ENCODE measurements at regions not wholly inside any gene's neighbourhood (a gene's known extent, or its start where the extent isn't known, plus 50 kb on each side); places are given as distances from the start of the nearest gene placed in this dataset.

DNA sequence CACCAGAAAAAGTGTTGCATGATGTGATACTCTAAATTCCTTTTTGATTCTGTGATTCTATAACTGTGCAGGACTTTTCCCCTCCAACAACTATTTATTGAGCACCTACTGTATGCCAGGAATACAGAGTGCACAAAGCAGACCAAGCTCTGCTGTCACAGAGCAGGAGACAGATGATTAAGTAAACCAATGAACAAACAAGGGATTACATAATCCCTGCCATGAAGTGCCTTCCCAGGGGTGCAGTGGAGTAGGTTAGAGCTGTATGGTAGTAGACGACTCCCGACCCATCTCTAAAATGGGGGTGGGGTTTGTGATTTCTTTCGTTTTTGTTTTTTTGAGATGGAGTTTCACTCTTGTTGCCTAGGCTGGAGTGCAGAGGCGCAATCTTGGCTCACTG, 213.9 kb downstream of the TBX5 start:
- H3K9me3 Mint-ChIP-seq = peaks cover 14 to 23% (median 18%) of the 10 kb centered on the region in 3 donors

DNA sequence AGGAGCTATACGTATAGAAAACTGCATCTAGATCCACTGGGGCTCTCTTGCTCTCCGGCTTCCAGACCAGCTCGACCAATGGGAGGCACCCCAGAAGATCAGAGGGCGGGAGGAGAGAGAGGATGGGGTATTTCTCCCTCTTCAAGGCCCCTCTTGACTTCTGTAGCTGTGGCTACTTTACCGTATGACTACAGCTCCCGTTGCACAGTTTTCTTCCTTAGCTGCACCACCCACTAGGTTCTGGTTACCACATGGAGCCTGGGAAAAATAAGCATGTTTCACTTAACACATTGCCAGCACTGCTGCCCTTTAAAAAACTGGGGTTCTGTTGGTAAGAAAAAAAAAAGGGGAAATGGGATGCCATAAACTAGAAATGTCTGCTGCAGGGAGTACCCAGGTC, 214.4 kb downstream of the TBX5 start:
- no CpG with 5 or more reads among the region's 6 CpGs for WGBS (ENCODE audit: insufficient coverage)
- H3K4me3 Mint-ChIP-seq = no peak overlapping the region
- no peaks in the 10 kb centered on the region for H3K4me1 Mint-ChIP-seq
- H3K4me3 ChIP-seq (ENCODE audit: control insufficient read depth in 1 of 2, extremely low read depth in 1 of 2, low read length in 1 of 2) = no peak overlapping the region
- peaks cover 2 to 3% of the 10 kb centered on the region in 2 experiments for H3K27me3 ChIP-seq (replicated peaks in 1 of 2; ENCODE audit: control insufficient read depth in 2 of 2, extremely low read depth in 1 of 2, insufficient read depth in 2 of 2, low read length in 1 of 2)
- no peaks in the 10 kb centered on the region for H3K9me3 ChIP-seq
- CTCF ChIA-PET = no interaction called here
- no peaks in the 10 kb centered on the region for H3K36me3 Mint-ChIP-seq
- no peaks in the 10 kb centered on the region for H3K36me3 ChIP-seq (ENCODE audit: control insufficient read depth in 2 of 2, extremely low read depth in 1 of 2, insufficient read depth in 1 of 2, low read length in 1 of 2)
- POLR2A ChIA-PET = no interaction called here
- H3K9me3 Mint-ChIP-seq = peaks cover 13 to 18% (median 18%) of the 10 kb centered on the region in 3 donors
- H3K27ac ChIP-seq (ENCODE audit: low read length) = no peak overlapping the region
- H3K27me3 Mint-ChIP-seq = peaks cover 2 to 23% of the 10 kb centered on the region in 2 donors
- no peaks in the 10 kb centered on the region for H3K4me1 ChIP-seq (ENCODE audit: control insufficient read depth in 1 of 2, extremely low read depth in 1 of 2, insufficient read depth in 2 of 2, low read length in 2 of 2)
- DNase-seq (no peak), ATAC-seq (replicated peaks in 1 of 4) (no peak)
- H3K27ac Mint-ChIP-seq = no peak overlapping the region

More for the DNA sequence above, 213.9 kb downstream of the TBX5 start:
- no peaks in the 10 kb centered on the region for H3K36me3 ChIP-seq (ENCODE audit: control insufficient read depth in 2 of 2, extremely low read depth in 1 of 2, insufficient read depth in 1 of 2, low read length in 1 of 2)
- no peak overlapping the region for H3K27ac ChIP-seq (ENCODE audit: low read length)
- peaks cover 2 to 23% of the 10 kb centered on the region in 2 donors for H3K27me3 Mint-ChIP-seq
- DNase-seq = no peak
- H3K4me3 Mint-ChIP-seq = no peak overlapping the region
- H3K27me3 ChIP-seq (replicated peaks in 1 of 2; ENCODE audit: control insufficient read depth in 2 of 2, extremely low read depth in 1 of 2, insufficient read depth in 2 of 2, low read length in 1 of 2) = no peaks in the 10 kb centered on the region
- CTCF ChIA-PET = no interaction called here
- no peaks in the 10 kb centered on the region for H3K4me1 Mint-ChIP-seq
- no peak overlapping the region for H3K27ac Mint-ChIP-seq
- no peak for ATAC-seq (replicated peaks in 1 of 4)
- POLR2A ChIA-PET = no interaction called here
- WGBS (ENCODE audit: insufficient coverage) = 60% methylated on average over 1 of the region's 4 CpGs
- no peak overlapping the region for H3K4me3 ChIP-seq (ENCODE audit: control insufficient read depth in 1 of 2, extremely low read depth in 1 of 2, low read length in 1 of 2)
- H3K36me3 Mint-ChIP-seq = no peaks in the 10 kb centered on the region
- H3K4me1 ChIP-seq (ENCODE audit: control insufficient read depth in 1 of 2, extremely low read depth in 1 of 2, insufficient read depth in 2 of 2, low read length in 2 of 2) = no peaks in the 10 kb centered on the region
- H3K9me3 ChIP-seq = no peaks in the 10 kb centered on the region

DNA sequence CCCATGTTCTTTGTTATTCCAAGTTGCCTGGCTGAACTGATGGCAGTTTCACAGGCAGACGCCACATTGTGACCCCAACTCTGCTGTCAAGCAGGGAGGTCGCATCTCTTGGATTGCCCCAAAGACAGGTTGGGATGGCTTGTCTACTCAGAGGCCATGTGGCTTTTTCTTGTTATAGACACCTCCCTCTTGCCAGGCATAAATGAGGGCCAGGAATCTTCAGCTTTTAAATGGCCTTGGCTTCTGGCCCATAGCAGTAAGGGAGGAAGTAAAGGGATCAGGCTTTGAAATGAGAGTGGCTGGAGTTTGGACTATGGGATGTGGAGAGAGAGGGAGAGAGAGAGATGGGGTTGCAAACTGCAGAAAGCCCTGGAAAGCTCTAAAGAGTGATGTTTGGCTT, 215.0 kb downstream of the TBX5 start:
- H3K36me3 Mint-ChIP-seq = no peaks in the 10 kb centered on the region

DNA sequence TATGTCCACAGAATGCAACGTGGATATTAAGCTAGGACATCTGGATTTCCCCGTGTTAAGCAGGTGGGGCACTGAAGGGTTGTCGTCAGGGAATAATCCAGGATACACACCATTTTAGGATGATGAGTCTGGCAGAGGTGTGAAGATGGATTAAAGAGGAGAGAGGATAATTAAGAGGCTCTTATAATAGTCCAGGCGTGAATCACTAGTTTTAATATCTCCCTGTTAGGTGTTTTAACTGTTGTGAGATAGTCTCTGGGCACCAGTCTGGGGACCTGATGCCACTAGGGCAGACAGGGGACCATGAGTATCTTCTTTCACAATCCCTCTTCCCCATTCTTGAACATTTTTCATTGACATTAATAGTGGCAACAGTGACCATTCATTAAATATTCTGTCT, 216.7 kb downstream of the TBX5 start:
- ChIA-PET POLR2A (no interaction called here), CTCF (no interaction called here)
- Mint-ChIP-seq H3K4me3 (no peak overlapping the region), H3K27me3 (peaks cover 3 to 30% of the 10 kb centered on the region in 2 donors), H3K9me3 (peaks cover 9 to 18% (median 17%) of the 10 kb centered on the region in 3 donors), H3K4me1 (no peaks in the 10 kb centered on the region), H3K36me3 (no peaks in the 10 kb centered on the region), H3K27ac (no peak overlapping the region)
- ATAC-seq (replicated peaks in 1 of 4) (no peak), DNase-seq (no peak)
- Histone ChIP-seq H3K27ac (ENCODE audit: low read length) (no peak overlapping the region), H3K9me3 (no peaks in the 10 kb centered on the region), H3K27me3 (replicated peaks in 1 of 2; ENCODE audit: control insufficient read depth in 2 of 2, extremely low read depth in 1 of 2, insufficient read depth in 2 of 2, low read length in 1 of 2) (peaks cover 2 to 5% of the 10 kb centered on the region in 2 experiments), H3K36me3 (ENCODE audit: control insufficient read depth in 2 of 2, extremely low read depth in 1 of 2, insufficient read depth in 1 of 2, low read length in 1 of 2) (no peaks in the 10 kb centered on the region), H3K4me3 (ENCODE audit: control insufficient read depth in 1 of 2, extremely low read depth in 1 of 2, low read length in 1 of 2) (no peak overlapping the region), H3K4me1 (ENCODE audit: control insufficient read depth in 1 of 2, extremely low read depth in 1 of 2, insufficient read depth in 2 of 2, low read length in 2 of 2) (no peaks in the 10 kb centered on the region)
- WGBS (ENCODE audit: insufficient coverage) = 71% methylated on average over 4 of the region's 4 CpGs

More for the DNA sequence above, 215.0 kb downstream of the TBX5 start:
- Mint-ChIP-seq H3K27me3 (peaks cover 3 to 27% of the 10 kb centered on the region in 2 donors), H3K4me1 (no peaks in the 10 kb centered on the region), H3K4me3 (no peak overlapping the region), H3K9me3 (peaks cover 9 to 18% (median 17%) of the 10 kb centered on the region in 3 donors), H3K27ac (no peak overlapping the region)
- Histone ChIP-seq H3K4me3 (ENCODE audit: control insufficient read depth in 1 of 2, extremely low read depth in 1 of 2, low read length in 1 of 2) (no peak overlapping the region), H3K36me3 (ENCODE audit: control insufficient read depth in 2 of 2, extremely low read depth in 1 of 2, insufficient read depth in 1 of 2, low read length in 1 of 2) (no peaks in the 10 kb centered on the region), H3K4me1 (ENCODE audit: control insufficient read depth in 1 of 2, extremely low read depth in 1 of 2, insufficient read depth in 2 of 2, low read length in 2 of 2) (no peaks in the 10 kb centered on the region), H3K27me3 (replicated peaks in 1 of 2; ENCODE audit: control insufficient read depth in 2 of 2, extremely low read depth in 1 of 2, insufficient read depth in 2 of 2, low read length in 1 of 2) (peaks cover 2 to 5% of the 10 kb centered on the region in 2 experiments), H3K9me3 (no peaks in the 10 kb centered on the region), H3K27ac (ENCODE audit: low read length) (no peak overlapping the region)
- no CpG with 5 or more reads among the region's 2 CpGs for WGBS (ENCODE audit: insufficient coverage)
- POLR2A ChIA-PET = no interaction called here
- DNase-seq = no peak
- CTCF ChIA-PET = no interaction called here
- ATAC-seq (replicated peaks in 1 of 4) = no peak

DNA sequence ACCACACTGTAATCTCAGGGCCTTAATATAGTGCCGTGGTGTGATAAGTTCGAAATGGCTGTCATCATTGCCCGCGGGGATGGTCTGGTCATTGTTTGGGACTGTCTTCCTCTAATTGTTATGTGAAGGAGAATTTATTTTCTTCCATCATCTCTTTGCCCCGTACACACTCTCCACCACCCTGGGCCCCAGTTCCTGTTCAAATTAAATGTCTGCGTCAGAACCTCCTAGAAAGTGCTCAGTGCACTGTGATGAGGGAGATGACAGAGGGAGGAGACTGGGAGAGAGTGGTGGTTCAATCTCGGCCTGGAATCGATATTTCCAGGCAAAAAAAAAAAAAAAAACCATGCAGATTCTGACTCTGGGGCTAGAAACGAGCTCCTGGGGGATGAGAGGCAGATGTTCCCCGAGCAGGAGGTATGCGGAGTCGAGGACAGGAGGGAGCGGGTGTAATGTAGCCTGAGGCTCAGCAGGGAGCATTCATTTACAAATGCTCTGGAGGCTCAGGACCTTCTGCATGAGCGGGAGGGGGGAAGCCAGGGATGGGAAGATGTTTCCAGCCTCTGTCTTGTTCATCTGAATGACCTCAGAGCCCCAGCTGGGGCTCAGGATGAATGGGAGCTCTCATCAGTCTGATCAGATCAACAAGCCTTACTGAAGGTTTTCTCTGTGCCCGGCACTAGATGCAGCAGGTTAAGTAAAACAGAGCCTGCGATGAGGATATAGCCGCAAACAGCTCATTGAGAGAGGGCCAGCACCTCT, 219.5 kb downstream of the TBX5 start:
- peaks cover 2 to 27% of the 10 kb centered on the region in 2 donors for H3K27me3 Mint-ChIP-seq
- WGBS (ENCODE audit: insufficient coverage) = 31% methylated on average over 11 of the region's 17 CpGs
- no peaks in the 10 kb centered on the region for H3K4me1 Mint-ChIP-seq

DNA sequence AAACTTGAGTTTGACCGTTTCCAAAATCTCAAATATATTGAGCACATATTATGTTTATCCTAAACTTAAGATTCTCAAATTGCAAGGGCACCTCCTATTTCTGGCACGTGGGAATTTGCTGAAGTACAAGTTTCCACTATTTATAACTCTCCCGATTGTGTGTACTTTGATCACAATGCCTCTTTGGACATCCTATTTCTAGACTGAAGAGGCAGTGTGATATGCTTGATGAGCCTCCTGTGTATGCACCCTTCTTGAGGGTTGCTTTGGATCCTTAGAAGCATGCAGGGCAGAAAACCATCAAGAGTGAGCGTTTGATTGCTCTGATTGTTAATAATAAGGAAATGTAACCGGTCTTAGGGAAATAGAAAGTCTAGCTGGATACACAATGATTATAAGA, 218.9 kb upstream of the RBM19 start:
- Mint-ChIP-seq H3K9me3 (peaks cover 8 to 9% (median 8%) of the 10 kb centered on the region in 3 donors), H3K4me3 (no peak overlapping the region), H3K36me3 (no peaks in the 10 kb centered on the region), H3K27ac (no peak overlapping the region), H3K4me1 (no peaks in the 10 kb centered on the region), H3K27me3 (peaks cover 2 to 32% of the 10 kb centered on the region in 2 donors)
- Histone ChIP-seq H3K9me3 (no peaks in the 10 kb centered on the region), H3K27me3 (replicated peaks in 1 of 2; ENCODE audit: control insufficient read depth in 2 of 2, extremely low read depth in 1 of 2, insufficient read depth in 2 of 2, low read length in 1 of 2) (peaks cover 2 to 5% of the 10 kb centered on the region in 2 experiments), H3K4me1 (ENCODE audit: control insufficient read depth in 1 of 2, extremely low read depth in 1 of 2, insufficient read depth in 2 of 2, low read length in 2 of 2) (no peaks in the 10 kb centered on the region), H3K27ac (ENCODE audit: low read length) (no peak overlapping the region), H3K36me3 (ENCODE audit: control insufficient read depth in 2 of 2, extremely low read depth in 1 of 2, insufficient read depth in 1 of 2, low read length in 1 of 2) (no peaks in the 10 kb centered on the region), H3K4me3 (ENCODE audit: control insufficient read depth in 1 of 2, extremely low read depth in 1 of 2, low read length in 1 of 2) (no peak overlapping the region)
- ChIA-PET CTCF (no interaction called here), POLR2A (no interaction called here)
- 63% methylated on average over 2 of the region's 5 CpGs for WGBS (ENCODE audit: insufficient coverage)
- ATAC-seq (replicated peaks in 1 of 4) = no peak
- no peak for DNase-seq

More for the DNA sequence above, 219.5 kb downstream of the TBX5 start:
- no peak for DNase-seq
- Mint-ChIP-seq H3K36me3 (no peaks in the 10 kb centered on the region), H3K27ac (no peak overlapping the region), H3K4me3 (no peak overlapping the region), H3K9me3 (peaks cover 9 to 18% (median 14%) of the 10 kb centered on the region in 3 donors)
- H3K4me1 ChIP-seq (ENCODE audit: control insufficient read depth in 1 of 2, extremely low read depth in 1 of 2, insufficient read depth in 2 of 2, low read length in 2 of 2) = no peaks in the 10 kb centered on the region
- no peak for ATAC-seq (replicated peaks in 1 of 4)
- CTCF ChIA-PET = no interaction called here
- H3K27ac ChIP-seq (ENCODE audit: low read length) = no peak overlapping the region
- H3K4me3 ChIP-seq (ENCODE audit: control insufficient read depth in 1 of 2, extremely low read depth in 1 of 2, low read length in 1 of 2) = no peak overlapping the region
- POLR2A ChIA-PET = no interaction called here
- peaks cover 2 to 5% of the 10 kb centered on the region in 2 experiments for H3K27me3 ChIP-seq (replicated peaks in 1 of 2; ENCODE audit: control insufficient read depth in 2 of 2, extremely low read depth in 1 of 2, insufficient read depth in 2 of 2, low read length in 1 of 2)
- no peaks in the 10 kb centered on the region for H3K36me3 ChIP-seq (ENCODE audit: control insufficient read depth in 2 of 2, extremely low read depth in 1 of 2, insufficient read depth in 1 of 2, low read length in 1 of 2)
- H3K9me3 ChIP-seq = no peaks in the 10 kb centered on the region

All from T-cell (primary cell).